Prostate gland (tissue), 1 donor: ENCODE measurements at regions not wholly inside any gene's neighbourhood (a gene's known extent, or its start where the extent isn't known, plus 50 kb on each side); places are given as distances from the start of the nearest gene placed in this dataset.

Source experiments
- POLR2A ChIP-seq: fragments of 450-650 bp; IDR thresholded peaks from one replicate; pipeline ENCODE4 v1.6.1; 2016; ENCODE audit warnings: antibody characterized with exemption, mild to moderate bottlenecking
- POLR2AphosphoS5 ChIP-seq: sonication (generic); formaldehyde crosslinking; IDR thresholded peaks from one replicate; pipeline ENCODE4 v1.6.1; 2017; ENCODE audit warnings: antibody characterized with exemption

- TF ChIP-seq POLR2A (no peak), POLR2AphosphoS5 (no peak)
These were observed 207.7 kb upstream of the CAMK1G start for GRCh38 chr1:209375671-209376365.
